PFSK-1 (cell line): ENCODE measurements at regions not wholly inside any gene's neighbourhood (a gene's known extent, or its start where the extent isn't known, plus 50 kb on each side); places are given as distances from the start of the nearest gene placed in this dataset.

Experiments used
- FOXP2 ChIP-seq: optimal IDR thresholded peaks from 2 replicates; pipeline ENCODE3; 2011; ENCODE audit warnings: borderline replicate concordance, control low read depth, inconsistent platforms; ENCODE audit not compliant: insufficient read depth; ENCODE audit errors: extremely low read length, extremely low read depth
- POLR2AphosphoS5 ChIP-seq: IDR thresholded peaks from 2 replicates; pipeline ENCODE4 v1.6.1; 2012; ENCODE audit warnings: low read depth, mild to moderate bottlenecking, control low read depth, low read length, moderate library complexity
- SIN3A ChIP-seq: IDR thresholded peaks from 2 replicates; pipeline ENCODE4 v1.6.1; 2012; ENCODE audit warnings: mild to moderate bottlenecking, low read length, moderate library complexity, borderline replicate concordance; ENCODE audit not compliant: insufficient read depth
- TAF1 ChIP-seq: IDR thresholded peaks from 2 replicates; pipeline ENCODE4 v1.6.1; 2012; ENCODE audit warnings: low read length, control low read depth, borderline replicate concordance; ENCODE audit not compliant: insufficient read depth
- TF ChIP-seq, protein P1 (sequence below), 2 experiments: IDR thresholded peaks; 2 replicates each; pipeline versions ENCODE4 v1.6.1 to v1.8.0; 2011 to 2012; ENCODE audit warnings: low read depth in 2 of 2, low read length in 2 of 2, control low read depth in 1 of 2, inconsistent platforms in 1 of 2, mild to moderate bottlenecking in 1 of 2, moderate library complexity in 1 of 2; ENCODE audit not compliant: insufficient read depth in 1 of 2

GRCh38 chr11:119835753-119836152 is 106.8 kb upstream of the NECTIN1 start:
- TF ChIP-seq POLR2AphosphoS5 (no peak), SIN3A (no peak), TAF1 (no peak), FOXP2 (no peak)
- TF ChIP-seq, protein P1, sequence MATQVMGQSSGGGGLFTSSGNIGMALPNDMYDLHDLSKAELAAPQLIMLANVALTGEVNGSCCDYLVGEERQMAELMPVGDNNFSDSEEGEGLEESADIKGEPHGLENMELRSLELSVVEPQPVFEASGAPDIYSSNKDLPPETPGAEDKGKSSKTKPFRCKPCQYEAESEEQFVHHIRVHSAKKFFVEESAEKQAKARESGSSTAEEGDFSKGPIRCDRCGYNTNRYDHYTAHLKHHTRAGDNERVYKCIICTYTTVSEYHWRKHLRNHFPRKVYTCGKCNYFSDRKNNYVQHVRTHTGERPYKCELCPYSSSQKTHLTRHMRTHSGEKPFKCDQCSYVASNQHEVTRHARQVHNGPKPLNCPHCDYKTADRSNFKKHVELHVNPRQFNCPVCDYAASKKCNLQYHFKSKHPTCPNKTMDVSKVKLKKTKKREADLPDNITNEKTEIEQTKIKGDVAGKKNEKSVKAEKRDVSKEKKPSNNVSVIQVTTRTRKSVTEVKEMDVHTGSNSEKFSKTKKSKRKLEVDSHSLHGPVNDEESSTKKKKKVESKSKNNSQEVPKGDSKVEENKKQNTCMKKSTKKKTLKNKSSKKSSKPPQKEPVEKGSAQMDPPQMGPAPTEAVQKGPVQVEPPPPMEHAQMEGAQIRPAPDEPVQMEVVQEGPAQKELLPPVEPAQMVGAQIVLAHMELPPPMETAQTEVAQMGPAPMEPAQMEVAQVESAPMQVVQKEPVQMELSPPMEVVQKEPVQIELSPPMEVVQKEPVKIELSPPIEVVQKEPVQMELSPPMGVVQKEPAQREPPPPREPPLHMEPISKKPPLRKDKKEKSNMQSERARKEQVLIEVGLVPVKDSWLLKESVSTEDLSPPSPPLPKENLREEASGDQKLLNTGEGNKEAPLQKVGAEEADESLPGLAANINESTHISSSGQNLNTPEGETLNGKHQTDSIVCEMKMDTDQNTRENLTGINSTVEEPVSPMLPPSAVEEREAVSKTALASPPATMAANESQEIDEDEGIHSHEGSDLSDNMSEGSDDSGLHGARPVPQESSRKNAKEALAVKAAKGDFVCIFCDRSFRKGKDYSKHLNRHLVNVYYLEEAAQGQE (IDR thresholded peaks at IDR 0.05; ENCODE audit: insufficient read depth in 1 of 2, low read depth in 2 of 2, low read length in 2 of 2) = no peak
